ENCODE measurements at regions not wholly inside any gene's neighbourhood (a gene's known extent, or its start where the extent isn't known, plus 50 kb on each side); places are given as distances from the start of the nearest gene placed in this dataset.

DNA sequence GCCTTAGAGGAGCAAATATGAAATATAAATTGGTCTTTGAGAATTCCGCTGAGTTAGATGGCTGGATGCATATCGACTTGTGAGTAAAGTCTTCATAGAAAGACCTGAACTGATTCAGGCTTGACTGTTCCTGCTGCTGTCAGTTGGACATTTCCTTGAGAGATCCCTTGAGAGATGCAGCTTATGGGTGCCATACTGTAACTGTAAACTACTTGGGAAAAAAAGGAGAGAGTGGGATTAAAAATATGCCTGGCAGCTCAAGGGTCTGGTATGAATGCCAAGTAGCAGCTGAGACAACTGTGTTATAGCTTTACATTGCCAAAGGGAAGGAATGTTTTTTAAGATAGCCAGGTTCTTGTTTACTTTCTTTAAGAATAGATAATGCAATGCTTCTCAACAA, 926.6 kb downstream of the EPHA3 start:
- no peak overlapping the region for H3K4me3 ChIP-seq (ENCODE audit: low read length)
- H3K27ac Mint-ChIP-seq = no peak overlapping the region
- H3K9ac ChIP-seq (ENCODE audit: extremely low read depth, low read length, poor library complexity, severe bottlenecking) = no peak overlapping the region
- no peaks in the 10 kb centered on the region for H3K36me3 ChIP-seq (ENCODE audit: control insufficient read depth, insufficient read depth, low read length)
- H3K4me1 Mint-ChIP-seq = peaks cover 38% of the 10 kb centered on the region
- no peaks in the 10 kb centered on the region for H3K36me3 Mint-ChIP-seq (ENCODE audit: low read depth)
- no peaks in the 10 kb centered on the region for H3K9me3 ChIP-seq (ENCODE audit: control insufficient read depth, low read length)
- H3K27me3 Mint-ChIP-seq (ENCODE audit: insufficient read depth) = no peaks in the 10 kb centered on the region
- H3K27ac ChIP-seq (ENCODE audit: low read depth, low read length) = no peak overlapping the region
- 88 to 100% methylated on average over 2 of the region's 2 CpGs for WGBS, 2 experiments (ENCODE audit: insufficient coverage in 1 of 2, insufficient read length in 1 of 2)
- TF ChIP-seq, protein P1, sequence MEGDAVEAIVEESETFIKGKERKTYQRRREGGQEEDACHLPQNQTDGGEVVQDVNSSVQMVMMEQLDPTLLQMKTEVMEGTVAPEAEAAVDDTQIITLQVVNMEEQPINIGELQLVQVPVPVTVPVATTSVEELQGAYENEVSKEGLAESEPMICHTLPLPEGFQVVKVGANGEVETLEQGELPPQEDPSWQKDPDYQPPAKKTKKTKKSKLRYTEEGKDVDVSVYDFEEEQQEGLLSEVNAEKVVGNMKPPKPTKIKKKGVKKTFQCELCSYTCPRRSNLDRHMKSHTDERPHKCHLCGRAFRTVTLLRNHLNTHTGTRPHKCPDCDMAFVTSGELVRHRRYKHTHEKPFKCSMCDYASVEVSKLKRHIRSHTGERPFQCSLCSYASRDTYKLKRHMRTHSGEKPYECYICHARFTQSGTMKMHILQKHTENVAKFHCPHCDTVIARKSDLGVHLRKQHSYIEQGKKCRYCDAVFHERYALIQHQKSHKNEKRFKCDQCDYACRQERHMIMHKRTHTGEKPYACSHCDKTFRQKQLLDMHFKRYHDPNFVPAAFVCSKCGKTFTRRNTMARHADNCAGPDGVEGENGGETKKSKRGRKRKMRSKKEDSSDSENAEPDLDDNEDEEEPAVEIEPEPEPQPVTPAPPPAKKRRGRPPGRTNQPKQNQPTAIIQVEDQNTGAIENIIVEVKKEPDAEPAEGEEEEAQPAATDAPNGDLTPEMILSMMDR (conservative IDR thresholded peaks at IDR 0.05) = no peak
- H3K4me1 ChIP-seq (ENCODE audit: control insufficient read depth, insufficient read depth, low read length) = peaks cover 3% of the 10 kb centered on the region
- H3K4me3 Mint-ChIP-seq = no peak overlapping the region
- no peak for DNase-seq
- H3K27me3 ChIP-seq (ENCODE audit: control insufficient read depth, insufficient read depth, low read length, poor library complexity, severe bottlenecking) = no peaks in the 10 kb centered on the region
- no peaks in the 10 kb centered on the region for H3K9me3 Mint-ChIP-seq

DNA sequence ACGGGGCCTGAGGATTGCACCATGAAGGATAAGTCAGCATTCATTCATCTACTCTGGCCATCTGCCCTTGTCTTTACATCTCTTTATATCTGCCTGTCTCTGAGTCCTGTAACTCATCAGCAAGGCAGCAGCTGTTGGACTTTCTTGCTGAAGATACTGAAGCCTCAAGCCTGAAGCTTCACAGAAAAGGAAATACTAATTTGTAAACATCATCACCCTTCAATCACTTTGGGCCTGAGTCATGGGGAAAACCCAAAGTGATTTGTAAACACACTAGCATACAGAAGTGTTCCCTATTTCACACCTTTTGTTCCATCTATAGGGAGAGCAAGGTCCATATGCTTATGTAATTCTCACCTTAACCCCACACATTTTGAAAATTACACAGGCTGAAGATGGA, 928.2 kb downstream of the EPHA3 start:
- Mint-ChIP-seq H3K4me1 (peaks cover 38% of the 10 kb centered on the region), H3K4me3 (no peak overlapping the region), H3K9me3 (no peaks in the 10 kb centered on the region), H3K27ac (peak overlapping the region; percentile 31), H3K27me3 (ENCODE audit: insufficient read depth) (no peaks in the 10 kb centered on the region), H3K36me3 (ENCODE audit: low read depth) (no peaks in the 10 kb centered on the region)
- no peaks in the 10 kb centered on the region for H3K9me3 ChIP-seq (ENCODE audit: control insufficient read depth, low read length)
- H3K27ac ChIP-seq (ENCODE audit: low read depth, low read length) = no peak overlapping the region
- DNase-seq = no peak
- peaks cover 3% of the 10 kb centered on the region for H3K4me1 ChIP-seq (ENCODE audit: control insufficient read depth, insufficient read depth, low read length)
- no peak overlapping the region for H3K9ac ChIP-seq (ENCODE audit: extremely low read depth, low read length, poor library complexity, severe bottlenecking)
- 38 to 64% methylated on average over 1 of the region's 1 CpG for WGBS, 2 experiments (ENCODE audit: insufficient coverage in 1 of 2, insufficient read length in 1 of 2)
- H3K4me3 ChIP-seq (ENCODE audit: low read length) = no peak overlapping the region
- no peaks in the 10 kb centered on the region for H3K27me3 ChIP-seq (ENCODE audit: control insufficient read depth, insufficient read depth, low read length, poor library complexity, severe bottlenecking)
- TF ChIP-seq, protein P1 (conservative IDR thresholded peaks at IDR 0.05) = no peak
- H3K36me3 ChIP-seq (ENCODE audit: control insufficient read depth, insufficient read depth, low read length) = no peaks in the 10 kb centered on the region

DNA sequence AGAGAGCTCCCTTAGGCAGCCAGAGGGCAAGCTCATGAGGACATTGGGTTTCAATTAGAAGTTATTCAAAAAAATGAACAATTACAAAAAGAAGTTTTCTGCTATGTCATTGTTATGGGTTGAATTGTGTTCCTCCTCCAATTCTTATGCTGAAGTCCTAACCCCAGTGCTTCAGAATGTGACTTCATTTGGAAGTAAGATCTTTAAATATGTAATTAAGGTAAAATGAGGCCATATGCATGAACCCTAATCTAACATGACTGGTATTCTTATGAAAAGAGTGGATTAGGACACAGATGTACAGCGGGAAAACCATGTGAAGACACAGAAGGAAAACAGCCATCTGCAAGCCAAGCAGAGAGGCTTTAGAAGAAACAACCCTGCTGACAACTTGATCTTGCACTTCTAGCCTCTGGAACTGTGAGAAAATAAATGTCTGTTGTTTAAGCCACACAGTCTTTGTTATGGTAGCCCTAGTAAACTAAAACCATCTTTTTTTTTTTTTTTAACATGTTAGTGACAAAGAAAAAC, 929.6 kb downstream of the EPHA3 start:
- Histone ChIP-seq H3K27ac (ENCODE audit: low read depth, low read length) (no peak overlapping the region), H3K27me3 (ENCODE audit: control insufficient read depth, insufficient read depth, low read length, poor library complexity, severe bottlenecking) (no peaks in the 10 kb centered on the region), H3K9ac (ENCODE audit: extremely low read depth, low read length, poor library complexity, severe bottlenecking) (no peak overlapping the region), H3K4me3 (ENCODE audit: low read length) (no peak overlapping the region), H3K9me3 (ENCODE audit: control insufficient read depth, low read length) (no peaks in the 10 kb centered on the region), H3K4me1 (ENCODE audit: control insufficient read depth, insufficient read depth, low read length) (peaks cover 3% of the 10 kb centered on the region), H3K36me3 (ENCODE audit: control insufficient read depth, insufficient read depth, low read length) (no peaks in the 10 kb centered on the region)
- WGBS, 2 experiments (ENCODE audit: insufficient coverage in 1 of 2, insufficient read length in 1 of 2) = 55 to 73% methylated on average over 1 of the region's 1 CpG
- Mint-ChIP-seq H3K9me3 (no peaks in the 10 kb centered on the region), H3K27me3 (ENCODE audit: insufficient read depth) (no peaks in the 10 kb centered on the region), H3K4me3 (no peak overlapping the region), H3K27ac (peak overlapping the region; percentile 11), H3K4me1 (peaks cover 41% of the 10 kb centered on the region), H3K36me3 (ENCODE audit: low read depth) (no peaks in the 10 kb centered on the region)
- no peak for DNase-seq
- TF ChIP-seq, protein P1 (conservative IDR thresholded peaks at IDR 0.05) = no peak
